Activated CD8-positive, alpha-beta memory T cell treated with anti-CD3 and anti-CD28 coated beads for 36 hours (primary cell): ENCODE measurements at regions not wholly inside any gene's neighbourhood (a gene's known extent, or its start where the extent isn't known, plus 50 kb on each side); places are given as distances from the start of the nearest gene placed in this dataset.

Experiments used
- CTCF ChIA-PET: fragments of 350-600 bp; sonication (Branson Sonifier 250); formaldehyde crosslinking; loops from one replicate; lab custom pipeline; 2021; ENCODE audit warnings: antibody characterized with exemption; lab: Charles Lee
- POLR2A ChIA-PET: fragments of 350-600 bp; sonication (Branson Sonifier 250); formaldehyde crosslinking; loops from one replicate; lab custom pipeline; 2021; ENCODE audit warnings: antibody characterized with exemption; lab: Charles Lee

DNA sequence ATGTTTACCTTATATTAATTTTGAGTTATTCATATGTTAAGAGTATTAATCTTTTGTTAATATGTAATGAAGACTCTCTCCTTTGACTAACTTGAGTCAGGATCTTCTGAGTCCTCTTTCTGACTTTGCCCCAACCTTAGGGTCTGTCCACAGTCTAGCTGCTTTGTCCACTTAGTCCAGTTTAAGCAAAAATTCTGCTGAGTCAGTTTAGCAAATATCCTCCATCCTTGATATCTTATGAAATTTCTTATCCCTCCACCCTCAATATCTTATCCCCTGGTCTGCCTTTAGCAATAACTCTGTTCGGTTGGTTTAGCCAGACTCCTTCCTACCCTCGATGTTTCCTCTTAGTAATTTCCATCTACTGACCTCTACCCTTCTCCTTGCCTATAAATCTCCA lies 91.7 kb downstream of the DIPK2A start:
- CTCF ChIA-PET: no interaction called here
- POLR2A ChIA-PET: no interaction called here

DNA sequence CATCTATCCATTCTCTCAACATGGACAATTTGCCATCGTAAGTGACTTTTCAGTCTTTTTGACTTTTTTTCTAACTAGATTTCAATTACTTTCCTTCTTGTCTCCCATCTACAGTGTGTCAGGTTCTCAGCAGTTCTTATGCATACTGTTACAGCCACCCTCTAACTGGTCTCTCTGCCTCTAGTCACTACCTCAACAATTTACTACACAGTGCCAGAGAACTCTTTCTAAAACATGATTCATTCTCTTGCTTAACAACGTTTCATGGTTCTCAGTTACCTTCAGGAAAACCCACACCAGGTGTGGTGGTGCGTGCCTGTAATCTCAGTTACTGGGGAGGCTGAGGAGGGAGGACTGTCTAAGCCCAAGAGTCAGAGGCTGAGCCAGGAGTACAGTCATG lies 95.4 kb downstream of the DIPK2A start:
- CTCF ChIA-PET: no interaction called here
- POLR2A ChIA-PET: no interaction called here

DNA sequence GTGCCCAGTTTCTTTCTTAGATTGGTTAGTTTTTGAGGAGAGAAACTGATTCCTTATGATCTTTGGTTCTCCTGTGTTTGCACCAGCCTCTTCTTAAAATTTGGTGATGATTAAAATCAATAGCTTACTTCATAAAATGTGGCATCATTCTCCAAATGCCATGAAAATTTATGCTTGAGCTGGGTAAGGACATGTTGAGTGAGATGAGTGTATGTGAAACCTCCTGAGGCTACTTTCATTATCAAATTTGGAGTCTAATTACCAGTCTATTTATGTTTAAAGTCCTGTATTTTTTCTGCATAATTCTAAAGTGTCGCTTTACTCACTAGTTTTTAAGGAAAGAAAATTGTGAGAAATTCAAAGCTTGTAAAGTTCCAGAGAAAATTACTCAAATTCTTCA lies 102.1 kb downstream of the DIPK2A start:
- ChIA-PET POLR2A (no interaction called here), CTCF (no interaction called here)

DNA sequence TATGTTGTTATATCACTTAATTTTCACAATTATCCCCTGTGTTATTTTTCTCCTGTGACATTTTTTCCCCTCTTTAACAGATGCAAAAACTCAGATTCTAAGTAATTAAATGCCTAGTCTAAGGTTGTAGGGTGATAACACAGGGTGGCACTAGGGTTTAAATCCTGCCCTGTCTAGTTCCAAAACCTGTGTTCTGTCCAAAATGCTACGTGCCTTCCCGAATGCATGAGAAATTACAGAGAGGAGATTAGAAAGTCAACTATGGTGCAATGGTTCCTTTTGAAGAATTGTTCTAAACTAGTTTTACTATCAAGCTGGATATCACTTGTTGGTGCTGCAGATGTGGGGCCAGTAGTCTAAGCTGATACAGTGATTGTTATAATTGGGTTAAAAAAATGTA lies 108.0 kb downstream of the DIPK2A start:
- ChIA-PET CTCF (no interaction called here), POLR2A (no interaction called here)

DNA sequence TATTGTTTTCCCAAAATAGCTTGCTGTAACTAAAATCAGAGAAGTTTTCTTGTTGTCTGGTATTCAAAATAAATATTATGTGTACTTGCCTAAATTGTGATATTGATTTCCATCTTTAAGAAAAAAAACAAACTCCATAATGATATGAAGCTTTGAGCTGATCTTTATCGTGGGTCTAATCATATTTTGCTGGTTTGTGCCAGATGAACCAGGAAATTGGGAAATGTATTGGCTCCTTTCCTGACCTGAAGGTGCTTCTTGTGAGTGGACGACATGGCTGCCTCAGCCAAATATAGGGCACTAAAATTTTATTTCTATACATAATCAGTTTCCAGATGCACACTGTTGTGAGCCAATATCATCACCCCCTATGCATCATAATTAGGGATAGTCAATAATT lies 113.3 kb downstream of the DIPK2A start:
- POLR2A ChIA-PET: no interaction called here
- CTCF ChIA-PET: no interaction called here

DNA sequence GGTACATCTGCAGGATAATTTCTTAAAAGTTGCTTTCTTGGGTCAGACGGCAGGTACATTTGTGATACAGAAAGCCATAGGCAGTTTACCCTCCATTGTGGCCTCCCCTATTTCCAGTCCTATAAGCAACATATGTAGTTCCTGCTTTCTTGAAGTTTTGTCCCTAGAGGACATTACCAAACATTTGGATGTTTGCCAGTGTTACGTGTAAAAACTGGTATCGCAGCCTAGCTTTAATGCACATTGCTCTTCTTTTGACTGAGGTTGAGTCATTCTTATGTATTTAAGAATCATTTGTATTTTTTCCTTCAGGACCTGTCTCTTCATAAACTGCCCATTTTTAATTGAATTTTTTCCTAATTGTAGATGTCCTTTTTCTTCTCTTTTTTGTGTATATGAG lies 114.3 kb downstream of the DIPK2A start:
- ChIA-PET POLR2A (no interaction called here), CTCF (no interaction called here)

DNA sequence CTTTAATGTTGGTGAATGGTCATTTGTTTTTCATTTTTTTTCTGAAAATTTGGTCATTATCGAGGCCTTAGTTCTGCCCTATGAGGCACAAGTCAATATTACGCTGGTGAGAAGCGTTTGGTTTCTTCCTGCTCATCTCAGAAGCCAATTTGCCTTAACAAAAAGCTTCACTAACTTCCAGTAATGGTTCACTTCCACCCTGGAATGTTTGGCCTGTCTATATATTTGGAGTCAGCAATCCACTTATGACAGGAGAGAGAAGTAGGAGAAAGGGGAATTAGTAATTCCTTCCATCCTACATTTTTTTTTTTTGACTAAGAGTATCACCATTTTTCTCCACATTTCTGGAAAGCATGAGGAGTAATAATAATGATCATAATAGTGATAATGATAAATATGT lies 124.4 kb downstream of the DIPK2A start:
- CTCF ChIA-PET: no interaction called here
- POLR2A ChIA-PET: no interaction called here

DNA sequence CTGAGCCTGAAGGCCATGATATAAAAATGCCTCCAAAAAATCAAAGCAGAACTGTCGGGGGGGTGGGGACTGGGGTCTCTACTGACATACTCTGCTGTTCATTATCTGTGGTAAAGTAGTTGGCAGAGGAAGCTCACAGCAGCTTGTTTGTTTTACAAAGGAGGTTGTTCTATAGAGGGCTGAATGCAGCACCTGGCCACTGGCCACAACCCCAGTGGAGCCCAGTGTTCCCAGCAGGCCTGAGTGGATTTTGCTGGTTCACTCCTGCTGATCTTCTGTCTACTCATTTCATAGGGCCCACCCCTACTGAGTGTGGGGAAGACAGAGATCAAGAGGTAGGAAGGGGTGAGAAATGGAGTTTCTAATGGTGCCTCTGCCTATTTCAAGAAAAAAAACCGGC lies 125.5 kb downstream of the DIPK2A start:
- ChIA-PET CTCF (no interaction called here), POLR2A (no interaction called here)

DNA sequence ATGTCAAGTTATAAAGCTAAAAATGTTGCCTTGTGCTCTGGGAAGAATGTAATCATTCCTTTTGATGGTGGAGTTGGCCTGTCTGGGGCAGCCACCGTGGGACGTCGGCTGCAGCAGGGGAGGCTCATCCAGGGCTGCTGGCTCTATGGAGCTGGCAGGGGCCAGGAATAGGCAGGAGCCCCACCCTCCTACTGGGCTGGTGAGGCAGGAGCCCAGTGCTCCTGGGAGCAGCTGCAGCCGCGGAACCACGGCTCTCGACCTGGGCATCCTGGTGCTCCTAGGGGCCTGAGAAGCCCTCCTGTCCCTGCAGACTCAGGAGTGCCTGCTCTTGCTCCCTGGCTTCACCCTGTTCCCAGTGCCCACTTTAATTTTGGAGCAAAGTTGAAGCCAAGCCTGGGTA lies 127.1 kb downstream of the DIPK2A start:
- ChIA-PET POLR2A (no interaction called here), CTCF (no interaction called here)

DNA sequence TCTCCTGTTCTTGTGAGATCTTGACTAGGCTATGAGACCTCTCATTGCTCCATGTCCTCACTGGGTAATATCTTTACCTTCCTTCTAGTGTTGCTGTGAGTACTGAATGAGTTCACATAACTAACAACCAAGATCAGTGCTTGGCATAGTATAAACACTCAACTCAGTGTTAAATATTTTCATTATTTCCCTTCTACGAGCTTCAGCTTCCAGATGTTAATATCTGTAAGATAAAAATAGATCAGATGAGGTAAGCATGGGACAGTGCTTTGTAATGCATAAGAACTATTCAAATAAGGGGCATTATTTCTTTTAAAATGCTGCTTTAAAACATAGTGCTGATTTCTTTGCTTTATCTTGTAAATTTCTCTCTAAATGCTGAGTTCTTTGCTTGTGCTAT lies 130.8 kb downstream of the DIPK2A start:
- CTCF ChIA-PET: no interaction called here

DNA sequence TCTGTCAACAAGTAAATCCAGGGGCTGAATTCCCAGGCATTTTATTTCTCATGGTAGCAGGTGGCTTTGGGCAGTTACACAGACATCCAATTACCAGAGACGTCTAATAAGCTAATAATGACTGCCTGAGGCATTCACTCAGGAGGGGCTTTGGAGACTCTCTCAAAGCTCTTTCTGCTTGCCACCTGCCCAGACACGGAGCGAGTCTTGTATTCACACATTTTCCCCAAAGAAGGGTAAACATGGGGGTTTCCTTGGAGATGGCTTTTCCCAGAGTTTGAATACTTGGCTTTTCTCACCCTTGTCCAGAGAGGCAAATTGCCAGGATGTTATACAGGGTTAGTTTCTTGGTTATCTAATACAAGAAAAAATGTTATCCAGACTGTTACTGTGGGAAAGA lies 132.6 kb downstream of the DIPK2A start:
- ChIA-PET POLR2A (no interaction called here), CTCF (no interaction called here)

More for the DNA sequence above, 130.8 kb downstream of the DIPK2A start:
- POLR2A ChIA-PET: no interaction called here

DNA sequence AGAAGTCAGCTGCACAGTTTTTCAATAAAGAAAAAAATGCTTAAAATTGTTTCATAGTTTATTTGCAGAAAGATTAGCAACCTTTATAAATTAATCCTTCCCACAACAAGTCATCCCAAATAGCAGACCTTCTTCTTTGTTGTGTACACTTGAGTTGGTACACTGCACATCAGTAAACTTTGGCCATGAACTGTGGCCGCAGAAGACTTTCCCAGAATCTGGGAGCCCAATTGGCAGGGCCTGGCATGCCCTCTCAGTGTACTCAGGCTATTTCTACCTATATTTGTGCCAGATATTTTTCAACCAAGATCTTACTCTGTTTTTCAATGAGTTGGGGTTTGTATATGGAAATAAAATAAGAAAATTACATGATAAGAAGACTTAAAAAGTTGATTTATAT lies 133.1 kb downstream of the DIPK2A start:
- CTCF ChIA-PET: no interaction called here
- POLR2A ChIA-PET: no interaction called here

DNA sequence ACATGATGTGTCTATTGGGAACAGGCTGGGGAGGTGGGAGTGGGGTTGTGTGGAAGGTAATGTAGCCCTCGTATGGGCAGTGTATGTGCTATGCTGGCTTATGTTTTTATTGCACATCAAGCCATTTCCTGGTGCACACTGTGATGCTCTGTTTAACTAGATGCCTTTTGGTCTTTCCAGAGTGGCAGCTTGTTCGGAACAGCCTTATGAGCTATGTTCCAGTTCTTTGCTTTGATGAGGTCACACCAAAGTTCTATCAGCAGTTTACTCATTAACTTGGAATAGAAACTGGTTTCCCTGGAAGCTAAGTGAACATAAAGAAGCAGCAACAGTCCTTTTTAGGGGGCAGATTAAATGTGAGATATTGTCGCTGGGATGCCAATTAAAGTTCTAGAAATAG lies 133.9 kb downstream of the DIPK2A start:
- CTCF ChIA-PET: no interaction called here
- POLR2A ChIA-PET: no interaction called here

DNA sequence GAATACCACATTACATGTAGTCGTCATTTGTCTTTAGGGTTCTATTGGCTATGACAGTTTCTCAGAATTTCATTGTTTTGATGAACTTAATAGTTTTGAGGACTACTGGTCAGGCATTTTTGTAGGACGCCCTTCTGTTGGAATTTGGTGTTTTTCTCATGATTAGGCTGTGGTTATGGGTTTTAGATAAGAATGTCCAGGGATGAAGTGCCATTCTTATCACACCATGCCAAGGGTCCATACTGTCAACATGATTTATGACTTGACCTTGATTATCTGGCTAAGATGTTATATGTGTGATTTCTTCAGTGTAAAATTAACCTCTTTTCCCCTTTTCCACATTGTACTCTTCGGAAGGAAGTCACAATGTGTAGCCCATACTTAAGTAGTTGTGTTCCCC lies 135.3 kb downstream of the DIPK2A start:
- ChIA-PET CTCF (no interaction called here), POLR2A (no interaction called here)

DNA sequence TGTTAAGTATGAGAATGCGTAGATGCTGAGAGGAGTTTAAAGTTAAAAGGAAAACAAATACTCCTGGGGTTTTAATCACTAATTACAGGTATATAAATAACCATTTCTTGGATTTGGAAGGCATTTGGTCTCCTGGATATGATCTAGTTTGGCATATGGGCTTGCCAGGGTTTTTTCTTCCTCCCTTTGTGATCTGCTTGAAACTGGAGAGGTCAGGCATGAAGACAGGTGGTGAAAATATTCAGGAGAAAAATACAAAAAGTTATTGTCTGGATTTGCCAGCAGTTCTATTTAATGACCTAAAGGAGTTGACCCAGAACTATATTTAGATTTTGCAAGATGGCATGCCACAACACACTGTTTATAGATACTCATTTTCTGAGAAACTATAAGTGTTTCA lies 136.3 kb downstream of the DIPK2A start:
- CTCF ChIA-PET: no interaction called here
- POLR2A ChIA-PET: no interaction called here

DNA sequence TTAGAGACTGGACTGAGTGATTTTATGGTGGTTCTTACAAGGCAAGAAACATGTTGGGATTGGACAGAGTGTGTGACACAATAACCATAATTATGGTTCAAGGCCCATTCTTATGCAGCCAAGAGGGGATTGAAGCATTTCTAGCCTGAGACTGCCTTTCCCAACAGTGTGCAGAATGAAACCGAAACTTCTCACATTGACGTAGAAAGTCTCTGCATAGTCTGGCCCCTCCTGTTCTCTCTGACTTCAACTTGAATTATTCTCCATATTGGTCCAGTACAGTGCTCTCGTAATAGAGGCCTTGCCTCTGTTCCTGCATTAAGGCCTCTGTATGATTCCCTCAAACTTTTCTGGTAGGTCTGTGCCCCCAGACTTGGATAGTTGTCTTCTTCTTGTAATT lies 138.3 kb downstream of the DIPK2A start:
- ChIA-PET POLR2A (no interaction called here), CTCF (interaction anchor here (0.7 kb wide), 1 partner anchor 33 kb away, joined by 3 read pairs; no protein-coding TSS in a partner anchor)

DNA sequence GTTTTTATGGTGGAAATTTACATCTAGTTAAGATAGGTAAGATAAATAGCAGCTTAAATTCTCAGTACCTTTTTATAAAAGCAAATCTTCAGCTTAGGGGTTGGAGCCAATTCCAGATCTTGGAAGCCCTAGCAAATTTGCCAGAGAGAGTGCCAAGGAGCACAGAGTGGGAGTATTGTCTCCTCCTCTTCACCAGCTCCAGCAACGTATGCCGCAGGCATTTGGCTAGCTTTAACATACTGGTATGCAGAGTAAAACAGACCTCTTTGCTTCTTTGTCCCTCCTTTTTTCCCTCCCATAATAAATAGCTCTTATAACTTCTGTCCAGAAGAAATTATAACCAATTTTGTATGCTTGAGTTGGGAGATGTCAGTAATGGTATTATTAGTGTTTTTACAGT lies 140.4 kb downstream of the DIPK2A start:
- ChIA-PET POLR2A (no interaction called here), CTCF (no interaction called here)

DNA sequence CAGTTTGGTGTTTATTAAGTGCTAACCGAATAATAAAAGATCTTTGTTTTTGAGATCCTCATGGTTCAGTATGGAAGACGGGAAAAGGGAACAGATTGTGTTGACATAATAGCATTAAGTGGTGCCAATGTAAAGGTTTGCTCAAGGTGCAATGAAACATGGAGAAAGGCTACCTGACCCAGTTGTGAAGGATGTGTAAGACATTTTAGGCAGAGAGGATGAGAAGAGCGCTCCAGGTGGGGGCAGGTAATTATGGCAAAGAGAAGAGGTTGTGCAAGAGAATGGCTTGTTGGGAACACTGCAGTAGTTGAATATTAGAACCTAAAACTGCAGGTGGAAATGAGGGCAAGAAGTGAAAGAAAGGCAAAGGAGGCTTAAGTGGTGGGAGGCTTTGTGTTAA lies 140.8 kb downstream of the DIPK2A start:
- ChIA-PET CTCF (no interaction called here), POLR2A (no interaction called here)

DNA sequence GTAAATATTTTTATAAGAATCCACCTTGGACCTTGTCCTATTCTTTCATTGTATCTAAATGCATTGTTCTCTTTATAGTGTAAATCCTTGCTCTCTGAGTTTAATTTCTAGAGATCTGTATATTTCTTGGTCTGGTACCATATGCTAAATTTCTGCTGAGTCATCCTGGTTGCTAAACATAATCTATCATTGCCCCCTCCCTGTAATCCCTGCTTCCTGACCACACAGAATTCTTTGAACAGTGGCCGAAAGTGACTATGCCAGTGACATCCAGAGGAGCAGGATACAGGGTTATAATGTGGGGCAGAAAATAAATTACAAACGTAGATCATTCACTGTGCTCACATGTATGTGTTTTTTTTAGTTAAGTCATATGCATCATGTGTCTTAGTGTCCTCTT lies 143.1 kb downstream of the DIPK2A start:
- POLR2A ChIA-PET: no interaction called here
- CTCF ChIA-PET: no interaction called here

DNA sequence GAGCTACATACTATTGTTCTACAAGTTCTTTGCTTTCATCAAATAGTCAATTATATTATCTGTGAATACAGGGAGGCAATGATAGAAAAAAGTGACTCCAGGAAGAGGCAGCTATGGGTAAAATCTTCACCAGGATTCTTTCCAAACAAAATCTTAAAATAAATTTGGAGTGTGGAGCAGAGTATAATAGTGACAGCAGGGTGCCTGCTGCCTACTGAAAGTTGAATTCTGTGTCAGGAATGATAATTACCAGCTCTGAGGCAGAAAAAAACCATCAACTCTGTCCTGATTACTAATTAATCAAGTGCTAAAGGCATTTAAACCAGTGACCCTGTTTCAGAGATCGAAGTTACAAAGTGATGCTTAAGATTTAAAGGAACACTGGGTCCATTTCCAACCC lies 148.0 kb downstream of the DIPK2A start:
- POLR2A ChIA-PET: interaction anchor here (0.5 kb wide), 1 partner anchor 11 kb away, joined by 3 read pairs; no protein-coding TSS in a partner anchor
- CTCF ChIA-PET: no interaction called here

DNA sequence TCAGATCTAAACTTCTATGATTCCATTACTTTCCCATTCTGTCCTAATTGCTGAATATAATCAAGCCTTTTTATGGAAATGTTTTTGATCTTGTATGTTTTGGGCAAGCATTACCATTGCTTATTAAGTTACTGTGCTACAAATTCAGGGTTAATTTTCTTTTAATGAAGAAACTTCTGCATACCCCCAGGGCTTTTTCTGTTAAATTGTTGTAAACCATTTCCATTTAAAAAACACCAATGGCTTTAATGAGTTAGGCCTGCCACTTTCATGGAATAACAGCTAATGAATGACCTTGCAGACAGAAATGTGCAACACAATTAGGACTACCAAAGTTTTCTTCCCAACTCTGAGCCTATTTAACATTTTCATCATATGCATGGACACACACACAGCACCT lies 150.0 kb downstream of the DIPK2A start:
- CTCF ChIA-PET: no interaction called here

DNA sequence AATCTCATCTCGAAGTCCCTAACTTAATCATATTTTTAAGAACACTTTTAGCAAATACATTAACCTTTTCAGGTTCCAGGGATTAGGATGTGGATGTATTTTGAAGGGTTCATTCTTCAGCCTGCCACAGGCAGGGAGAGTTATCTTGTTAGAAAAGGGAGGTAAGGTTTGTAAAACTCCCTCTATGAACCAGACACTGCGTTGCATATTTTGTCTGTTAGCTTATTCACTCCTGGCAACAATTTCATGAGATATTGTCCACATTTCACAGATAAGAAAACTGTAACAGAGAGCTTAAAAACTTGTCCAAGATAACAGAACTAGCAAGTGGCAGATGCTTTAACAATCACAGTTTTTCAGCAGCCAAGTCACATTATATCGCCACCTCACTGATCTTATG lies 155.4 kb downstream of the DIPK2A start:
- ChIA-PET POLR2A (no interaction called here), CTCF (no interaction called here)

More for the DNA sequence above, 150.0 kb downstream of the DIPK2A start:
- POLR2A ChIA-PET: no interaction called here

DNA sequence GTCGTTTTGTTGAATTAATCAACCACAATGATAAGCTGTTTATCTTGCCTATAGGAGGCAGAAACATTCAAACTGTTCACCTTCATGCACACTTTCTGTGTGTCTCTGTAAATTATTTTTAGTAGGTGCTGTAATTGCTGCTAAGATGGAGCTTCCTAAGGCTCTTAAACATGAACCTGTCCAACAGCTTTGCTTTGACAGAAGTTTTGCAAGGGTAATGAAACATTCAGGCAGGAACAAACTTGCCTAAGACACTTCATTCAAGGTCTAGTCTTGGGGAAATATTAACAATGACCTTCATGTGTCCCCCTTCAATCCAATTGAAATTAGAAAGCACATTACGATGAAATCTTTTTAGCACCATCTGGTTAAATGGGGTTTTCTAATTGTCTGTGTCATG lies 156.1 kb downstream of the DIPK2A start:
- ChIA-PET CTCF (no interaction called here), POLR2A (no interaction called here)
